SK-N-SH treated with all-trans-retinoic acid at 6 μM for 48 hours (cell line): ENCODE measurements at regions not wholly inside any gene's neighbourhood (a gene's known extent, or its start where the extent isn't known, plus 50 kb on each side); places are given as distances from the start of the nearest gene placed in this dataset.

Experiments
- ATAC-seq: fragments of 200-7000 bp; cut with Tn5 transposase; 3 replicates; pipeline ENCODE4 v1.9.1; 2020; ENCODE audit warnings: mild to moderate bottlenecking, moderate library complexity
- ARNTL ChIP-seq: fragments of 450-650 bp; formaldehyde crosslinking; IDR thresholded peaks from 2 replicates; pipeline ENCODE4 v1.5.0; 2020; ENCODE audit warnings: low read depth, mild to moderate bottlenecking, moderate library complexity, borderline replicate concordance
- BACH2 ChIP-seq: fragments of 250-450 bp; sonication (Bioruptor Pico); IDR thresholded peaks from 2 replicates; pipeline ENCODE4 v1.9.0; 2021; ENCODE audit warnings: mild to moderate bottlenecking, borderline replicate concordance
- CSDC2 ChIP-seq: fragments of 250-450 bp; sonication (Bioruptor Pico); IDR thresholded peaks from 2 replicates; pipeline ENCODE4 v1.5.0; 2020; ENCODE audit warnings: mild to moderate bottlenecking, moderate library complexity
- ESRRG ChIP-seq: fragments of 250-450 bp; sonication (Bioruptor Pico); IDR thresholded peaks from 2 replicates; pipeline ENCODE4 v1.6.1; 2021; ENCODE audit warnings: mild to moderate bottlenecking
- GLIS3 ChIP-seq: fragments of 250-450 bp; sonication (Bioruptor Pico); IDR thresholded peaks from 2 replicates; pipeline ENCODE4 v1.5.0; 2020; ENCODE audit warnings: mild to moderate bottlenecking, moderate library complexity
- ISL1 ChIP-seq: fragments of 250-450 bp; sonication (Bioruptor Pico); IDR thresholded peaks from 2 replicates; pipeline ENCODE4 v2.1.2; 2022; ENCODE audit warnings: mild to moderate bottlenecking, moderate library complexity
- OSR1 ChIP-seq: fragments of 250-450 bp; sonication (Bioruptor Pico); IDR thresholded peaks from 2 replicates; pipeline ENCODE4 v1.8.0; 2022; ENCODE audit warnings: moderate library complexity, mild to moderate bottlenecking, inconsistent platforms
- PPARA ChIP-seq: fragments of 250-450 bp; sonication (Bioruptor Pico); IDR thresholded peaks from 2 replicates; pipeline ENCODE4 v1.5.0; 2020; ENCODE audit warnings: mild to moderate bottlenecking, borderline replicate concordance
- RARB ChIP-seq: fragments of 250-450 bp; sonication (Bioruptor Pico); IDR thresholded peaks from 2 replicates; pipeline ENCODE4 v1.8.0; 2021; ENCODE audit warnings: mild to moderate bottlenecking, moderate library complexity
- TCF4 ChIP-seq: fragments of 250-450 bp; sonication (Bioruptor Pico); IDR thresholded peaks from 2 replicates; pipeline ENCODE4 v1.8.0; 2021; ENCODE audit warnings: mild to moderate bottlenecking, moderate library complexity, borderline replicate concordance
- TOX ChIP-seq: fragments of 250-450 bp; sonication (Bioruptor Pico); IDR thresholded peaks from 2 replicates; pipeline ENCODE4 v1.8.0; 2021; ENCODE audit warnings: mild to moderate bottlenecking, moderate library complexity, borderline replicate concordance
- ZC3H10 ChIP-seq: fragments of 250-450 bp; sonication (Bioruptor Pico); IDR thresholded peaks from 2 replicates; pipeline ENCODE4 v1.5.1; 2021; ENCODE audit warnings: mild to moderate bottlenecking, moderate library complexity
- ZFP3 ChIP-seq: fragments of 250-450 bp; sonication (Bioruptor Pico); IDR thresholded peaks from 2 replicates; pipeline ENCODE4 v1.5.0; 2020; ENCODE audit warnings: mild to moderate bottlenecking, moderate library complexity
- ZFP30 ChIP-seq: fragments of 450-650 bp; formaldehyde crosslinking; IDR thresholded peaks from 2 replicates; pipeline ENCODE4 v1.5.0; 2022; ENCODE audit warnings: mild to moderate bottlenecking, moderate library complexity
- ZNF565 ChIP-seq: fragments of 450-650 bp; formaldehyde crosslinking; conservative IDR thresholded peaks from 2 replicates; pipeline ENCODE4 v1.5.0; 2020; ENCODE audit warnings: low read depth, mild to moderate bottlenecking, moderate library complexity
- ZNF70 ChIP-seq: fragments of 450-650 bp; formaldehyde crosslinking; IDR thresholded peaks from 2 replicates; pipeline ENCODE4 v1.5.0; 2020; ENCODE audit warnings: mild to moderate bottlenecking, moderate library complexity
- ZNF8 ChIP-seq: fragments of 450-650 bp; formaldehyde crosslinking; IDR thresholded peaks from 2 replicates; pipeline ENCODE4 v1.5.0; 2020; ENCODE audit warnings: mild to moderate bottlenecking, moderate library complexity
- TF ChIP-seq, protein P1 (sequence below): fragments of 250-450 bp; sonication (Bioruptor Pico); IDR thresholded peaks from 2 replicates; pipeline ENCODE4 v1.5.1; 2021; ENCODE audit warnings: mild to moderate bottlenecking, moderate library complexity
- TF ChIP-seq, protein P2 (sequence below): fragments of 250-450 bp; sonication (Bioruptor Pico); IDR thresholded peaks from 2 replicates; pipeline ENCODE4 v1.8.0; 2021; ENCODE audit warnings: low read depth, mild to moderate bottlenecking, moderate library complexity, borderline replicate concordance
- TF ChIP-seq, protein P3 (sequence below): fragments of 250-450 bp; sonication (Bioruptor Pico); IDR thresholded peaks from 2 replicates; pipeline ENCODE4 v1.5.0; 2020; ENCODE audit warnings: mild to moderate bottlenecking, moderate library complexity

DNA sequence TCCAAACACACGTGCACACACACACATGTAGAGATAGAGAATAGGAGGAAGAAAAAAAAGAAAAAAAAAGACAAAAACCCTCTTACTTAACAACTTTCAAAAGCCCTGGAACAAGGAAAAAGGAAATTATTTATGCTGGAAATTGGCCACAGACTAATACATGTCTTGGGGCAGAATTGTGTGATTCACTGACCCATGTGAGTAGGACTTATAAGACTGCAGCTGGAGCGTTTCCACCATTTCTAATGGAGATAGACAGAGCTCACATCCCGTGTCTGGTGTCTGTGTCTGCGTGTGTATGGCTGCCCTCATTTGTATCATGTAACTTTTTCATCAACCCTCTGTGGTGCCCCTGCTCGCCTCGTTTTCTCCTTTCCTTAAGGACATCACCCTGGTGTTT, 99.8 kb upstream of the PDE10A start:
- no peak for ATAC-seq
- TF ChIP-seq ZFP3 (CRISPR knock-in tag): no peak
- TF ChIP-seq CSDC2 (CRISPR knock-in tag): no peak
- TF ChIP-seq, protein P1, sequence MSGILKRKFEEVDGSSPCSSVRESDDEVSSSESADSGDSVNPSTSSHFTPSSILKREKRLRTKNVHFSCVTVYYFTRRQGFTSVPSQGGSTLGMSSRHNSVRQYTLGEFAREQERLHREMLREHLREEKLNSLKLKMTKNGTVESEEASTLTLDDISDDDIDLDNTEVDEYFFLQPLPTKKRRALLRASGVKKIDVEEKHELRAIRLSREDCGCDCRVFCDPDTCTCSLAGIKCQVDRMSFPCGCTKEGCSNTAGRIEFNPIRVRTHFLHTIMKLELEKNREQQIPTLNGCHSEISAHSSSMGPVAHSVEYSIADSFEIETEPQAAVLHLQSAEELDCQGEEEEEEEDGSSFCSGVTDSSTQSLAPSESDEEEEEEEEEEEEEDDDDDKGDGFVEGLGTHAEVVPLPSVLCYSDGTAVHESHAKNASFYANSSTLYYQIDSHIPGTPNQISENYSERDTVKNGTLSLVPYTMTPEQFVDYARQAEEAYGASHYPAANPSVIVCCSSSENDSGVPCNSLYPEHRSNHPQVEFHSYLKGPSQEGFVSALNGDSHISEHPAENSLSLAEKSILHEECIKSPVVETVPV: no peak
- TF ChIP-seq BACH2 (CRISPR knock-in tag): no peak
- no peak for TF ChIP-seq TCF4 (CRISPR knock-in tag)
- TF ChIP-seq, protein P2, sequence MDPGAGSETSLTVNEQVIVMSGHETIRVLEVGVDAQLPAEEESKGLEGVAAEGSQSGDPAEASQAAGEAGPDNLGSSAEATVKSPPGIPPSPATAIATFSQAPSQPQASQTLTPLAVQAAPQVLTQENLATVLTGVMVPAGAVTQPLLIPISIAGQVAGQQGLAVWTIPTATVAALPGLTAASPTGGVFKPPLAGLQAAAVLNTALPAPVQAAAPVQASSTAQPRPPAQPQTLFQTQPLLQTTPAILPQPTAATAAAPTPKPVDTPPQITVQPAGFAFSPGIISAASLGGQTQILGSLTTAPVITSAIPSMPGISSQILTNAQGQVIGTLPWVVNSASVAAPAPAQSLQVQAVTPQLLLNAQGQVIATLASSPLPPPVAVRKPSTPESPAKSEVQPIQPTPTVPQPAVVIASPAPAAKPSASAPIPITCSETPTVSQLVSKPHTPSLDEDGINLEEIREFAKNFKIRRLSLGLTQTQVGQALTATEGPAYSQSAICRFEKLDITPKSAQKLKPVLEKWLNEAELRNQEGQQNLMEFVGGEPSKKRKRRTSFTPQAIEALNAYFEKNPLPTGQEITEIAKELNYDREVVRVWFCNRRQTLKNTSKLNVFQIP (CRISPR knock-in tag): no peak
- TF ChIP-seq ESRRG (CRISPR knock-in tag): no peak
- no peak for TF ChIP-seq ISL1 (CRISPR knock-in tag)
- no peak for TF ChIP-seq OSR1
- TF ChIP-seq ZFP30: no peak

DNA sequence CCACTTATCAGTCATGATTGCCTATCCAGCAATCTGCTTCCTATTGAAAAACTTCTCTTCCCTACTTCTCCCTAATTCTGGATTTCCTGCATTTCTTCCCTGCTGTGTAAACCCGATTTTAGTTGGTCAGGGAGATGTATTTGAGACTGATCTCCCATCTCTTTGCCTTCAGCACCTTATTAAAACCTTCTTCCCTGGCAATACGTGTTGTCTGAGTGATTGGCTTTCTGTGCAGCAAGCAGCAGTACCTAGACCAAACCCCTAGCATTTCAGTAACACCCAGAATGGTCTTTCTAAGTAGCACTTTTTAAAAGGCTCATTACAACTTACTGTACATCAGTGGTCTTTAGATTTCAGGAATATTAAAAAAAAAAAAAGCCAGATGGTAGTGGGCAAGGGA, 99.1 kb upstream of the PDE10A start:
- TF ChIP-seq TOX (CRISPR knock-in tag) (no peak), ZNF70 (CRISPR knock-in tag) (no peak), ZC3H10 (CRISPR knock-in tag) (no peak), OSR1 (no peak), ZFP30 (no peak), PPARA (CRISPR knock-in tag) (no peak), ISL1 (CRISPR knock-in tag) (no peak), ESRRG (CRISPR knock-in tag) (no peak)
- TF ChIP-seq, protein P1: no peak
- TF ChIP-seq, protein P3, sequence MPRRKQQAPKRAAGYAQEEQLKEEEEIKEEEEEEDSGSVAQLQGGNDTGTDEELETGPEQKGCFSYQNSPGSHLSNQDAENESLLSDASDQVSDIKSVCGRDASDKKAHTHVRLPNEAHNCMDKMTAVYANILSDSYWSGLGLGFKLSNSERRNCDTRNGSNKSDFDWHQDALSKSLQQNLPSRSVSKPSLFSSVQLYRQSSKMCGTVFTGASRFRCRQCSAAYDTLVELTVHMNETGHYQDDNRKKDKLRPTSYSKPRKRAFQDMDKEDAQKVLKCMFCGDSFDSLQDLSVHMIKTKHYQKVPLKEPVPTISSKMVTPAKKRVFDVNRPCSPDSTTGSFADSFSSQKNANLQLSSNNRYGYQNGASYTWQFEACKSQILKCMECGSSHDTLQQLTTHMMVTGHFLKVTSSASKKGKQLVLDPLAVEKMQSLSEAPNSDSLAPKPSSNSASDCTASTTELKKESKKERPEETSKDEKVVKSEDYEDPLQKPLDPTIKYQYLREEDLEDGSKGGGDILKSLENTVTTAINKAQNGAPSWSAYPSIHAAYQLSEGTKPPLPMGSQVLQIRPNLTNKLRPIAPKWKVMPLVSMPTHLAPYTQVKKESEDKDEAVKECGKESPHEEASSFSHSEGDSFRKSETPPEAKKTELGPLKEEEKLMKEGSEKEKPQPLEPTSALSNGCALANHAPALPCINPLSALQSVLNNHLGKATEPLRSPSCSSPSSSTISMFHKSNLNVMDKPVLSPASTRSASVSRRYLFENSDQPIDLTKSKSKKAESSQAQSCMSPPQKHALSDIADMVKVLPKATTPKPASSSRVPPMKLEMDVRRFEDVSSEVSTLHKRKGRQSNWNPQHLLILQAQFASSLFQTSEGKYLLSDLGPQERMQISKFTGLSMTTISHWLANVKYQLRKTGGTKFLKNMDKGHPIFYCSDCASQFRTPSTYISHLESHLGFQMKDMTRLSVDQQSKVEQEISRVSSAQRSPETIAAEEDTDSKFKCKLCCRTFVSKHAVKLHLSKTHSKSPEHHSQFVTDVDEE (CRISPR knock-in tag): no peak
- ATAC-seq: no peak

DNA sequence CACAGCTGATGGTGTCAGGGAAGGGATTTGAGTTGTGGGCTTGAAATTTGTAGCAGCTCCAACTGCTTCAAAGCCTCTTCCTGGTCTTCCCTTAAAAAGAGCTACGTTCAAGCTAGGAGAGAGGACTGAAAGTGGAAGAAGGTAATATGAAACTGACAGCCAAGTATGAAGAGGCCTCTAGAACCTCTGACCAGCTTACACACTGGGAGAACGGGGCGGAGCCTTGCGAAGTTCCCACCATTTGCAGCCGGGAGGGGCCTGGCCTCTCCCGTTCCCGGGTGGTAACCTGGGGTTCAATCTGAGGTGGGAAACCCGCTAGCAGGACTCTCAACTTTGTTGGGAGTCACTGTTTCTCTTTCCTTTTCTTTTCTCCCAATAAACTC, 97.8 kb upstream of the PDE10A start:
- TF ChIP-seq BACH2 (CRISPR knock-in tag) (no peak), ARNTL (CRISPR knock-in tag) (no peak), TOX (CRISPR knock-in tag) (no peak), ZC3H10 (CRISPR knock-in tag) (no peak), ZFP3 (CRISPR knock-in tag) (no peak), ZNF70 (CRISPR knock-in tag) (no peak), GLIS3 (CRISPR knock-in tag) (no peak), ZNF8 (CRISPR knock-in tag) (no peak), ZNF565 (CRISPR knock-in tag) (no peak), ESRRG (CRISPR knock-in tag) (no peak), RARB (CRISPR knock-in tag) (no peak), TCF4 (CRISPR knock-in tag) (no peak), OSR1 (no peak)
- TF ChIP-seq, protein P3 (CRISPR knock-in tag): no peak
- TF ChIP-seq, protein P2 (CRISPR knock-in tag): no peak
- TF ChIP-seq, all 23 proteins: peak for 0
- ATAC-seq: no peak
